Activated T-helper 1 cell treated with anti-CD3 and anti-CD28 coated beads, Interleukin-12 subunit alpha, Interleukin-12 subunit beta, Interleukin-2, Interleukin-4 antibody, amounts not matched to agents 30 ng/mL and 10 ng/mL and 1 ng/mL, durations not matched to agents 14 hours and 24 hours and 36 hours (primary cell): ENCODE measurements at regions not wholly inside any gene's neighbourhood (a gene's known extent, or its start where the extent isn't known, plus 50 kb on each side); places are given as distances from the start of the nearest gene placed in this dataset.
A peak's percentile ranks its signal among the peaks of the same experiment; 100 is the strongest.
"Not testable (repeated sequence)": the region's sequence is repeated elsewhere in the genome, so short reads cannot be mapped to it uniquely, and the experiment has no call there.

Experiments used
- DNase-seq: peaks from one replicate; pipeline ENCODE4 v3.0.0; 2021; ENCODE audit warnings: low spot score
- H3K27ac Mint-ChIP-seq: one replicate; pipeline ENCODE4 v1.8.0; 2021; ENCODE audit warnings: mild to moderate bottlenecking, mixed read lengths
- H3K27me3 Mint-ChIP-seq: one replicate; pipeline ENCODE4 v1.8.0; 2022; ENCODE audit warnings: mild to moderate bottlenecking, moderate library complexity, mixed read lengths; ENCODE audit not compliant: insufficient read depth
- H3K36me3 Mint-ChIP-seq: one replicate; pipeline ENCODE4 v1.8.0; 2021; ENCODE audit warnings: low read depth, mixed read lengths
- H3K4me1 Mint-ChIP-seq: one replicate; pipeline ENCODE4 v1.8.0; 2021; ENCODE audit warnings: low read depth, mixed read lengths
- H3K4me3 Mint-ChIP-seq: one replicate; pipeline ENCODE4 v1.8.0; 2021; ENCODE audit warnings: mild to moderate bottlenecking, moderate library complexity, mixed read lengths
- H3K9me3 Mint-ChIP-seq: one replicate; pipeline ENCODE4 v1.8.0; 2021; ENCODE audit warnings: mixed read lengths
- intact Hi-C: fragments of 100-400 bp; cut with micrococcal nuclease; formaldehyde crosslinking; loops from one replicate; pipeline ENCODE4 v1.15.1; 2024

GRCh38 chr14:106211334-106211900 is 685.0 kb downstream of the TMEM121 start:
- no peak overlapping the region for H3K4me3 Mint-ChIP-seq
- H3K9me3 Mint-ChIP-seq: no peaks in the 10 kb centered on the region
- H3K36me3 Mint-ChIP-seq: no peaks in the 10 kb centered on the region
- no peak overlapping the region for H3K27ac Mint-ChIP-seq
- no peaks in the 10 kb centered on the region for H3K4me1 Mint-ChIP-seq
- peaks cover 28% of the 10 kb centered on the region for H3K27me3 Mint-ChIP-seq
- intact Hi-C loops: no loop called here
- DNase-seq: no peak

- DNase-seq: no peak
- no peaks in the 10 kb centered on the region for H3K4me1 Mint-ChIP-seq
- peaks cover 16% of the 10 kb centered on the region for H3K27me3 Mint-ChIP-seq
- no peaks in the 10 kb centered on the region for H3K36me3 Mint-ChIP-seq
- H3K27ac Mint-ChIP-seq: no peak overlapping the region
- intact Hi-C loops: no loop called here
- H3K4me3 Mint-ChIP-seq: no peak overlapping the region
- no peaks in the 10 kb centered on the region for H3K9me3 Mint-ChIP-seq
These were observed 688.8 kb downstream of the TMEM121 start for GRCh38 chr14:106215229-106215628.

GRCh38 chr14:106216679-106217078 is 690.3 kb downstream of the TMEM121 start:
- no peak overlapping the region for H3K4me3 Mint-ChIP-seq
- H3K27ac Mint-ChIP-seq: no peak overlapping the region
- H3K9me3 Mint-ChIP-seq: no peaks in the 10 kb centered on the region
- H3K27me3 Mint-ChIP-seq: peaks cover 5% of the 10 kb centered on the region
- H3K4me1 Mint-ChIP-seq: no peaks in the 10 kb centered on the region
- DNase-seq: no peak
- intact Hi-C loops: no loop called here
- H3K36me3 Mint-ChIP-seq: no peaks in the 10 kb centered on the region

- Mint-ChIP-seq H3K4me1 (no peaks in the 10 kb centered on the region), H3K27ac (no peak overlapping the region), H3K36me3 (no peaks in the 10 kb centered on the region), H3K9me3 (no peaks in the 10 kb centered on the region), H3K27me3 (peaks cover 5% of the 10 kb centered on the region), H3K4me3 (no peak overlapping the region)
- DNase-seq: no peak
- intact Hi-C loops: no loop called here
These were observed 691.8 kb downstream of the TMEM121 start for GRCh38 chr14:106218174-106218573.

- no peak overlapping the region for H3K4me3 Mint-ChIP-seq
- H3K27ac Mint-ChIP-seq: no peak overlapping the region
- no peaks in the 10 kb centered on the region for H3K9me3 Mint-ChIP-seq
These were observed 695.9 kb downstream of the TMEM121 start for GRCh38 chr14:106222311-106222710.

GRCh38 chr14:106222731-106223130 is 696.3 kb downstream of the TMEM121 start:
- Mint-ChIP-seq H3K27ac (no peak overlapping the region), H3K36me3 (no peaks in the 10 kb centered on the region), H3K9me3 (no peaks in the 10 kb centered on the region), H3K4me3 (no peak overlapping the region), H3K4me1 (peaks cover 9% of the 10 kb centered on the region), H3K27me3 (peaks cover 3% of the 10 kb centered on the region)
- no peak for DNase-seq
- intact Hi-C loops: no loop called here

More at GRCh38 chr14:106222311-106222710, 695.9 kb downstream of the TMEM121 start:
- Mint-ChIP-seq H3K4me1 (peaks cover 9% of the 10 kb centered on the region), H3K27me3 (peaks cover 3% of the 10 kb centered on the region), H3K36me3 (no peaks in the 10 kb centered on the region)
- intact Hi-C loops: no loop called here
- no peak for DNase-seq

GRCh38 chr14:106227793-106228192 is 701.4 kb downstream of the TMEM121 start:
- Mint-ChIP-seq H3K27me3 (no peaks in the 10 kb centered on the region), H3K36me3 (no peaks in the 10 kb centered on the region), H3K9me3 (no peaks in the 10 kb centered on the region), H3K4me1 (peaks cover 18% of the 10 kb centered on the region), H3K4me3 (no peak overlapping the region), H3K27ac (no peak overlapping the region)
- intact Hi-C loops: no loop called here
- no peak for DNase-seq

- Mint-ChIP-seq H3K27ac (peak overlapping the region; percentile 15), H3K36me3 (no peaks in the 10 kb centered on the region), H3K9me3 (no peaks in the 10 kb centered on the region), H3K27me3 (no peaks in the 10 kb centered on the region), H3K4me1 (peaks cover 16% of the 10 kb centered on the region), H3K4me3 (no peak overlapping the region)
- no peak for DNase-seq
- intact Hi-C loops: no loop called here
These were observed 702.3 kb downstream of the TMEM121 start for GRCh38 chr14:106228541-106229158.

- H3K27me3 Mint-ChIP-seq: no peaks in the 10 kb centered on the region
- peaks cover 20% of the 10 kb centered on the region for H3K4me1 Mint-ChIP-seq
- intact Hi-C loops: no loop called here
- H3K4me3 Mint-ChIP-seq: no peak overlapping the region
- H3K9me3 Mint-ChIP-seq: no peaks in the 10 kb centered on the region
- H3K36me3 Mint-ChIP-seq: no peaks in the 10 kb centered on the region
- H3K27ac Mint-ChIP-seq: no peak overlapping the region
- DNase-seq: no peak
These were observed 703.7 kb downstream of the TMEM121 start for GRCh38 chr14:106230071-106230470.

- H3K27ac Mint-ChIP-seq, intact Hi-C loops, H3K4me3 Mint-ChIP-seq: not testable (repeated sequence)
These were observed 706.8 kb downstream of the TMEM121 start for GRCh38 chr14:106233191-106233590.

GRCh38 chr14:106234525-106235254 is 708.3 kb downstream of the TMEM121 start:
- H3K9me3 Mint-ChIP-seq, H3K36me3 Mint-ChIP-seq, H3K4me3 Mint-ChIP-seq, intact Hi-C loops, H3K27ac Mint-ChIP-seq, DNase-seq: not testable (repeated sequence)
- peaks cover 19% of the 10 kb centered on the region for H3K27me3 Mint-ChIP-seq
- peaks cover 15% of the 10 kb centered on the region for H3K4me1 Mint-ChIP-seq

More at GRCh38 chr14:106233191-106233590, 706.8 kb downstream of the TMEM121 start:
- not testable (repeated sequence) for DNase-seq, H3K36me3 Mint-ChIP-seq, H3K9me3 Mint-ChIP-seq
- Mint-ChIP-seq H3K4me1 (peaks cover 24% of the 10 kb centered on the region), H3K27me3 (peaks cover 15% of the 10 kb centered on the region)

- H3K4me1 Mint-ChIP-seq: peaks cover 15% of the 10 kb centered on the region
- intact Hi-C loops: no loop called here
- no peak for DNase-seq
- no peaks in the 10 kb centered on the region for H3K9me3 Mint-ChIP-seq
- no peaks in the 10 kb centered on the region for H3K36me3 Mint-ChIP-seq
- H3K27me3 Mint-ChIP-seq: peaks cover 25% of the 10 kb centered on the region
- H3K27ac Mint-ChIP-seq: no peak overlapping the region
- H3K4me3 Mint-ChIP-seq: no peak overlapping the region
These were observed 709.2 kb downstream of the TMEM121 start for GRCh38 chr14:106235356-106236159.
